ENCODE measurements at regions not wholly inside any gene's neighbourhood (a gene's known extent, or its start where the extent isn't known, plus 50 kb on each side); places are given as distances from the start of the nearest gene placed in this dataset.

- DNase-seq: peak in 1 of 2 donors; percentile 25
- Histone ChIP-seq H3K27me3 (no peaks in the 10 kb centered on the region), H3K36me3 (no peaks in the 10 kb centered on the region), H3K27ac (no peak overlapping the region), H3K4me3 (no peak overlapping the region), H3K9me3 (no peaks in the 10 kb centered on the region), H3K4me1 (no peaks in the 10 kb centered on the region)
- TF ChIP-seq POLR2A (IDR thresholded peaks at IDR 0.05): no peak
- no peak for TF ChIP-seq CTCF (IDR thresholded peaks at IDR 0.05)
- intact Hi-C loops (cut with DNase I; ENCODE audit: low total_unique reads): no loop called here
Measured at GRCh38 chr2:64837925-64838641, 151.1 kb upstream of the SLC1A4 start.

- intact Hi-C loops (cut with DNase I; ENCODE audit: low total_unique reads): no loop called here
- no peak overlapping the region for H3K27ac ChIP-seq
- no peak for DNase-seq
Measured at GRCh38 chr2:64838817-64839216, 150.4 kb upstream of the SLC1A4 start.

GRCh38 chr2:64839844-64840243 is 149.4 kb upstream of the SLC1A4 start:
- H3K27ac ChIP-seq: peak overlapping the region in 1 of 2 donors; percentile 27
- H3K36me3 ChIP-seq: no peaks in the 10 kb centered on the region
- TF ChIP-seq POLR2A (IDR thresholded peaks at IDR 0.05) (no peak), CTCF (IDR thresholded peaks at IDR 0.05) (no peak)
- H3K4me1 ChIP-seq: no peaks in the 10 kb centered on the region
- intact Hi-C loops (cut with DNase I; ENCODE audit: low total_unique reads): no loop called here
- no peaks in the 10 kb centered on the region for H3K9me3 ChIP-seq
- no peak for DNase-seq
- H3K4me3 ChIP-seq: no peak overlapping the region
- H3K27me3 ChIP-seq: no peaks in the 10 kb centered on the region

More at GRCh38 chr2:64838817-64839216, 150.4 kb upstream of the SLC1A4 start:
- H3K4me3 ChIP-seq: no peak overlapping the region
- H3K9me3 ChIP-seq: no peaks in the 10 kb centered on the region
- TF ChIP-seq CTCF (IDR thresholded peaks at IDR 0.05) (no peak), POLR2A (IDR thresholded peaks at IDR 0.05) (no peak)
- H3K4me1 ChIP-seq: no peaks in the 10 kb centered on the region
- H3K36me3 ChIP-seq: no peaks in the 10 kb centered on the region
- H3K27me3 ChIP-seq: no peaks in the 10 kb centered on the region

GRCh38 chr2:64840426-64840881 is 148.7 kb upstream of the SLC1A4 start:
- H3K9me3 ChIP-seq: no peaks in the 10 kb centered on the region
- intact Hi-C loops (cut with DNase I; ENCODE audit: low total_unique reads): no loop called here
- peak overlapping the region in 1 of 2 donors; percentile 35 for H3K27ac ChIP-seq
- no peak overlapping the region for H3K4me3 ChIP-seq
- no peak for DNase-seq
- no peaks in the 10 kb centered on the region for H3K4me1 ChIP-seq
- no peak for TF ChIP-seq CTCF (IDR thresholded peaks at IDR 0.05)
- no peak for TF ChIP-seq POLR2A (IDR thresholded peaks at IDR 0.05)
- no peaks in the 10 kb centered on the region for H3K27me3 ChIP-seq
- no peaks in the 10 kb centered on the region for H3K36me3 ChIP-seq

GRCh38 chr2:64841461-64841860 is 147.7 kb upstream of the SLC1A4 start:
- Histone ChIP-seq H3K36me3 (no peaks in the 10 kb centered on the region), H3K27me3 (no peaks in the 10 kb centered on the region), H3K27ac (peak overlapping the region in 1 of 2 donors; percentile 35), H3K9me3 (no peaks in the 10 kb centered on the region), H3K4me3 (no peak overlapping the region), H3K4me1 (no peaks in the 10 kb centered on the region)
- no peak for TF ChIP-seq CTCF (IDR thresholded peaks at IDR 0.05)
- DNase-seq: no peak
- intact Hi-C loops (cut with DNase I; ENCODE audit: low total_unique reads): no loop called here
